HepG2 (cell line): ENCODE measurements at regions not wholly inside any gene's neighbourhood (a gene's known extent, or its start where the extent isn't known, plus 50 kb on each side); places are given as distances from the start of the nearest gene placed in this dataset.

Experiments used
- ATAC-seq: fragments of 200-7000 bp; cut with Tn5 transposase; 3 replicates; pipeline ENCODE4 v1.9.1; 2020; ENCODE audit warnings: mild to moderate bottlenecking, moderate library complexity
- BruUV-seq: library from RNA; stranded (reverse); fragments of 400-500 nt; replicated peaks from 2 replicates; lab custom pipeline; 2021; lab: Mats Ljungman, UMichigan
- CTCF ChIA-PET: fragments of 300-600 bp; formaldehyde crosslinking; extraction: SDS; loops from one replicate; lab custom pipeline; 2021; ENCODE audit warnings: low total read pairs, inconsistent platforms, low intra/inter-chr PET ratio; lab: Yijun Ruan, JAX
- POLR2A ChIA-PET: fragments of 350-600 bp; sonication (Branson Sonifier 250); formaldehyde crosslinking; loops from one replicate; lab custom pipeline; 2020; ENCODE audit warnings: antibody characterized with exemption, inconsistent platforms; lab: Yijun Ruan, JAX
- DNase-seq: peaks from one replicate; pipeline ENCODE4 v3.0.0-alpha.2; 2015; ENCODE audit warnings: low spot score
- FAIRE-seq: peaks from 3 replicates; lab custom pipeline; 2011; peaks lifted over from hg19 to GRCh38; lab: Jason Lieb, UNC
- H2AFZ ChIP-seq: one replicate; pipeline ENCODE4 v1.6.1; 2011; ENCODE audit warnings: low read length, inconsistent platforms
- H3K27ac ChIP-seq: fragments of 300-600 bp; 3 replicates; pipeline ENCODE4 v1.8.0; 2011; ENCODE audit warnings: mixed run types, mild to moderate bottlenecking, mixed read lengths, low read length, inconsistent platforms; ENCODE audit not compliant: insufficient read depth; ENCODE audit errors: extremely low read length
- H3K27me3 ChIP-seq, 2 experiments: fragments of 200-600 bp in 1 of 2; 2 replicates in 1 of 2; 3 replicates in 1 of 2; pipeline versions ENCODE4 v1.6.0 to v1.8.0; 2011; ENCODE audit warnings: low read length in 2 of 2, mild to moderate bottlenecking in 2 of 2, moderate library complexity in 2 of 2, inconsistent platforms in 1 of 2; ENCODE audit not compliant: insufficient read depth in 2 of 2, control insufficient read depth in 1 of 2
- H3K36me3 ChIP-seq, 2 experiments: fragments of 200-600 bp in 1 of 2; replicated peaks in 1 of 2; 2 replicates in 1 of 2; 3 replicates in 1 of 2; pipeline versions ENCODE4 v1.5.1 to v1.8.0; 2011; ENCODE audit warnings: low read length in 2 of 2, inconsistent platforms in 1 of 2; ENCODE audit not compliant: insufficient read depth in 2 of 2, control insufficient read depth in 1 of 2
- H3K4me1 ChIP-seq: 2 replicates; pipeline ENCODE4 v1.5.1; 2012; ENCODE audit warnings: low read length, inconsistent platforms; ENCODE audit not compliant: insufficient read depth
- H3K4me2 ChIP-seq: 2 replicates; pipeline ENCODE4 v1.6.0; 2011; ENCODE audit warnings: low read depth, low read length, inconsistent platforms
- H3K4me3 ChIP-seq, 3 experiments: fragments of 200-600 bp in 1 of 3; sonication (generic), shearing (Covaris generic) in 1 of 3; replicated peaks in 1 of 3; 2 replicates each; pipeline ENCODE4 v1.5.1; 2011 to 2016; ENCODE audit warnings: low read length in 3 of 3, inconsistent platforms in 2 of 3, low read depth in 2 of 3, mild to moderate bottlenecking in 2 of 3, control low read depth in 1 of 3, mixed read lengths in 1 of 3; ENCODE audit not compliant: insufficient read depth in 1 of 3
- H3K79me2 ChIP-seq: one replicate; pipeline ENCODE4 v1.6.1; 2011; ENCODE audit warnings: low read length, inconsistent platforms; ENCODE audit not compliant: insufficient read depth
- H3K9ac ChIP-seq: 2 replicates; pipeline ENCODE4 v1.6.0; 2011; ENCODE audit warnings: mild to moderate bottlenecking, low read depth, low read length, inconsistent platforms; ENCODE audit not compliant: insufficient read depth
- H3K9me3 ChIP-seq: 2 replicates; pipeline ENCODE4 v1.5.1; 2012; ENCODE audit warnings: mild to moderate bottlenecking, low read length
- H4K20me1 ChIP-seq: 2 replicates; pipeline ENCODE4 v1.6.0; 2011; ENCODE audit warnings: inconsistent platforms, mild to moderate bottlenecking, low read length, moderate library complexity; ENCODE audit not compliant: insufficient read depth
- DRAP1 ChIP-seq: IDR thresholded peaks from 2 replicates; pipeline ENCODE4 v1.6.1; 2016; ENCODE audit warnings: missing genetic modification reagents, missing compliant biosample characterization
- ISL2 ChIP-seq: sonication (generic); formaldehyde crosslinking; IDR thresholded peaks from 2 replicates; pipeline ENCODE4 v1.5.0; 2020; ENCODE audit warnings: missing genetic modification reagents
- JUND ChIP-seq: sonication (generic); formaldehyde crosslinking; IDR thresholded peaks from 2 replicates; pipeline ENCODE4 v1.8.0; 2022; ENCODE audit warnings: mild to moderate bottlenecking, missing genetic modification reagents
- PITX1 ChIP-seq: sonication (generic); formaldehyde crosslinking; IDR thresholded peaks from 2 replicates; pipeline ENCODE4 v1.5.1; 2020; ENCODE audit warnings: mild to moderate bottlenecking, missing genetic modification reagents
- RBM39 ChIP-seq: fragments of 200-400 bp; formaldehyde crosslinking; IDR thresholded peaks from one replicate; pipeline ENCODE4 v1.6.1; 2018; ENCODE audit warnings: antibody characterized with exemption, mild to moderate bottlenecking, low read depth, low read length; ENCODE audit not compliant: poor library complexity, severe bottlenecking
- SIX1 ChIP-seq: sonication (generic); formaldehyde crosslinking; IDR thresholded peaks from 2 replicates; pipeline ENCODE4 v1.4.0; 2020; ENCODE audit warnings: missing genetic modification reagents, borderline replicate concordance
- ZBTB42 ChIP-seq: sonication (generic); formaldehyde crosslinking; IDR thresholded peaks from 2 replicates; pipeline ENCODE4 v1.5.0; 2020; ENCODE audit warnings: mild to moderate bottlenecking, missing genetic modification reagents
- ZNF512 ChIP-seq: sonication (generic); formaldehyde crosslinking; IDR thresholded peaks from 2 replicates; pipeline ENCODE4 v1.4.0; 2020; ENCODE audit warnings: mild to moderate bottlenecking, missing genetic modification reagents
- ZNF607 ChIP-seq: sonication (generic); formaldehyde crosslinking; IDR thresholded peaks from 2 replicates; pipeline ENCODE4 v1.5.1; 2020; ENCODE audit warnings: missing genetic modification reagents, mild to moderate bottlenecking, borderline replicate concordance
- WGBS: methylation state at CpG from one replicate; pipeline ENCODE4 v1.1.6; 2017; ENCODE audit warnings: low lambda C conversion rate; 5-methylcytosine and 5-hydroxymethylcytosine counted together
- in situ Hi-C: cut with HindIII; loops from 2 replicates; pipeline ENCODE4 v1.10.0; 2017; ENCODE audit warnings: low pct_unique_long_range_greater_than_20kb; ENCODE audit not compliant: extremely low pct_ligation_motif_present
- intact Hi-C: fragments of 100-400 bp; cut with micrococcal nuclease; formaldehyde crosslinking; loops from one replicate; pipeline ENCODE4 v1.10.0; 2022; ENCODE audit not compliant: unreplicated experiment
- TF ChIP-seq, protein P1 (sequence below): sonication (generic); formaldehyde crosslinking; IDR thresholded peaks from 2 replicates; pipeline ENCODE4 v1.5.0; 2020; ENCODE audit warnings: missing genetic modification reagents

- no peak for TF ChIP-seq RBM39
- TF ChIP-seq, protein P1, sequence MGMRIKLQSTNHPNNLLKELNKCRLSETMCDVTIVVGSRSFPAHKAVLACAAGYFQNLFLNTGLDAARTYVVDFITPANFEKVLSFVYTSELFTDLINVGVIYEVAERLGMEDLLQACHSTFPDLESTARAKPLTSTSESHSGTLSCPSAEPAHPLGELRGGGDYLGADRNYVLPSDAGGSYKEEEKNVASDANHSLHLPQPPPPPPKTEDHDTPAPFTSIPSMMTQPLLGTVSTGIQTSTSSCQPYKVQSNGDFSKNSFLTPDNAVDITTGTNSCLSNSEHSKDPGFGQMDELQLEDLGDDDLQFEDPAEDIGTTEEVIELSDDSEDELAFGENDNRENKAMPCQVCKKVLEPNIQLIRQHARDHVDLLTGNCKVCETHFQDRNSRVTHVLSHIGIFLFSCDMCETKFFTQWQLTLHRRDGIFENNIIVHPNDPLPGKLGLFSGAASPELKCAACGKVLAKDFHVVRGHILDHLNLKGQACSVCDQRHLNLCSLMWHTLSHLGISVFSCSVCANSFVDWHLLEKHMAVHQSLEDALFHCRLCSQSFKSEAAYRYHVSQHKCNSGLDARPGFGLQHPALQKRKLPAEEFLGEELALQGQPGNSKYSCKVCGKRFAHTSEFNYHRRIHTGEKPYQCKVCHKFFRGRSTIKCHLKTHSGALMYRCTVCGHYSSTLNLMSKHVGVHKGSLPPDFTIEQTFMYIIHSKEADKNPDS, result no peak
- TF ChIP-seq SIX1 (CRISPR knock-in tag), result no peak
- TF ChIP-seq JUND (CRISPR knock-in tag), result no peak
- TF ChIP-seq PITX1 (CRISPR knock-in tag), result no peak
Measured at GRCh38 chr11:128239306-128239705, 348.1 kb downstream of the ETS1 start (continued).

- POLR2A ChIA-PET, result no interaction called here
- BruUV-seq, result no TSS peak
- FAIRE-seq, result no peak
- H3K4me3 ChIP-seq, result no peak overlapping the region
- no peak overlapping the region for H2AFZ ChIP-seq
- no peak for ATAC-seq
- in situ Hi-C loops, result no loop called here
- 2% methylated on average over 1 of the region's 1 CpG for WGBS
- no peak overlapping the region for H3K9ac ChIP-seq
- no peaks in the 10 kb centered on the region for H3K36me3 ChIP-seq
- no peak overlapping the region for H3K27ac ChIP-seq
- H3K79me2 ChIP-seq, result no peaks in the 10 kb centered on the region
- CTCF ChIA-PET, result no interaction called here
- H3K9me3 ChIP-seq, result no peaks in the 10 kb centered on the region
- intact Hi-C loops, result no loop called here
- no peaks in the 10 kb centered on the region for H4K20me1 ChIP-seq
- no peak for DNase-seq
- H3K4me1 ChIP-seq, result no peaks in the 10 kb centered on the region
- H3K4me2 ChIP-seq, result no peak overlapping the region
- TF ChIP-seq ZNF607 (CRISPR knock-in tag) (no peak), ISL2 (CRISPR knock-in tag) (no peak), ZBTB42 (CRISPR knock-in tag) (no peak), DRAP1 (no peak), ZNF512 (CRISPR knock-in tag) (no peak)
- H3K27me3 ChIP-seq, result no peaks in the 10 kb centered on the region
Measured at GRCh38 chr11:128238521-128239265, 348.7 kb downstream of the ETS1 start.
